ENCODE measurements at regions not wholly inside any gene's neighbourhood (a gene's known extent, or its start where the extent isn't known, plus 50 kb on each side); places are given as distances from the start of the nearest gene placed in this dataset.

GRCh38 chr11:28490773-28491382 lies 382.7 kb downstream of the METTL15 start (continued):
- TF ChIP-seq, protein P1, sequence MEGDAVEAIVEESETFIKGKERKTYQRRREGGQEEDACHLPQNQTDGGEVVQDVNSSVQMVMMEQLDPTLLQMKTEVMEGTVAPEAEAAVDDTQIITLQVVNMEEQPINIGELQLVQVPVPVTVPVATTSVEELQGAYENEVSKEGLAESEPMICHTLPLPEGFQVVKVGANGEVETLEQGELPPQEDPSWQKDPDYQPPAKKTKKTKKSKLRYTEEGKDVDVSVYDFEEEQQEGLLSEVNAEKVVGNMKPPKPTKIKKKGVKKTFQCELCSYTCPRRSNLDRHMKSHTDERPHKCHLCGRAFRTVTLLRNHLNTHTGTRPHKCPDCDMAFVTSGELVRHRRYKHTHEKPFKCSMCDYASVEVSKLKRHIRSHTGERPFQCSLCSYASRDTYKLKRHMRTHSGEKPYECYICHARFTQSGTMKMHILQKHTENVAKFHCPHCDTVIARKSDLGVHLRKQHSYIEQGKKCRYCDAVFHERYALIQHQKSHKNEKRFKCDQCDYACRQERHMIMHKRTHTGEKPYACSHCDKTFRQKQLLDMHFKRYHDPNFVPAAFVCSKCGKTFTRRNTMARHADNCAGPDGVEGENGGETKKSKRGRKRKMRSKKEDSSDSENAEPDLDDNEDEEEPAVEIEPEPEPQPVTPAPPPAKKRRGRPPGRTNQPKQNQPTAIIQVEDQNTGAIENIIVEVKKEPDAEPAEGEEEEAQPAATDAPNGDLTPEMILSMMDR (IDR thresholded peaks at IDR 0.05 in 2 of 3, conservative IDR thresholded peaks at IDR 0.05 in 1 of 3; ENCODE audit: borderline replicate concordance in 1 of 3, insufficient read depth in 1 of 3, low read depth in 2 of 3, low read length in 2 of 3), result no peak
- TF ChIP-seq ZFX (IDR thresholded peaks at IDR 0.05) (no peak), EZH2phosphoT487 (IDR thresholded peaks at IDR 0.05; ENCODE audit: borderline replicate concordance) (no peak), REST (IDR thresholded peaks at IDR 0.05; ENCODE audit: low read depth) (no peak), POLR2AphosphoS5 (IDR thresholded peaks at IDR 0.05; ENCODE audit: low read depth, low read length) (no peak), JUND (IDR thresholded peaks at IDR 0.05) (no peak), SIN3A (IDR thresholded peaks at IDR 0.05; ENCODE audit: low read depth) (no peak), FOSL1 (IDR thresholded peaks at IDR 0.05; ENCODE audit: low read depth) (no peak), POLR2A (IDR thresholded peaks at IDR 0.05; ENCODE audit: borderline replicate concordance, extremely low read depth, insufficient read depth, insufficient read length) (no peak)
- TF ChIP-seq, protein P2, sequence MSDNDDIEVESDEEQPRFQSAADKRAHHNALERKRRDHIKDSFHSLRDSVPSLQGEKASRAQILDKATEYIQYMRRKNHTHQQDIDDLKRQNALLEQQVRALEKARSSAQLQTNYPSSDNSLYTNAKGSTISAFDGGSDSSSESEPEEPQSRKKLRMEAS (IDR thresholded peaks at IDR 0.05), result no peak
